Heart right ventricle (tissue), 16 donors: ENCODE measurements at regions not wholly inside any gene's neighbourhood (a gene's known extent, or its start where the extent isn't known, plus 50 kb on each side); places are given as distances from the start of the nearest gene placed in this dataset.

Experiments
- ATAC-seq, 8 donors: fragments of 200-7000 bp; cut with Tn5 transposase; one replicate each; pipeline ENCODE4 v1.9.1; 2020; ENCODE audit warnings: mild to moderate bottlenecking in 8 of 8, moderate library complexity in 8 of 8, moderate number of reproducible peaks in 1 of 8
- DNase-seq, 2 donors: peaks; one replicate each; pipeline ENCODE4 v3.0.0-alpha.2; 2020
- H3K27ac ChIP-seq, 10 donors: fragments of 200-600 bp; sonication (generic) in 2 of 10; one replicate each; pipeline versions ENCODE4 v1.5.0 to v1.8.0; 2020 to 2022; ENCODE audit warnings: mild to moderate bottlenecking in 3 of 10
- H3K27me3 ChIP-seq, 7 donors: fragments of 200-600 bp; one replicate each; pipeline ENCODE4 v1.8.0; 2021 to 2022; ENCODE audit warnings: mild to moderate bottlenecking in 2 of 7
- H3K36me3 ChIP-seq, 9 donors: fragments of 200-600 bp; sonication (generic) in 1 of 9; one replicate each; pipeline versions ENCODE4 v1.5.0 to v1.8.0; 2020 to 2022; ENCODE audit warnings: mild to moderate bottlenecking in 2 of 9
- H3K4me1 ChIP-seq, 9 donors: fragments of 200-600 bp; sonication (generic) in 1 of 9; one replicate each; pipeline versions ENCODE4 v1.5.0 to v1.8.0; 2020 to 2022; ENCODE audit warnings: mild to moderate bottlenecking in 4 of 9
- H3K4me3 ChIP-seq, 10 donors: fragments of 200-600 bp; sonication (generic) in 2 of 10; one replicate each; pipeline versions ENCODE4 v1.5.0 to v1.8.0; 2020 to 2022; ENCODE audit warnings: mild to moderate bottlenecking in 7 of 10, moderate library complexity in 2 of 10
- H3K9me3 ChIP-seq, 11 donors: fragments of 200-600 bp in 10 of 11; sonication (generic) in 2 of 11; one replicate each; pipeline versions ENCODE4 v1.5.0 to v1.8.0; 2013 to 2022; ENCODE audit warnings: mild to moderate bottlenecking in 2 of 11, control low read depth in 1 of 11, moderate library complexity in 1 of 11
- WGBS, 2 donors: extraction: QIAGEN DNeasy Blood & Tissue Kit; methylation state at CpG; one replicate each; pipeline ENCODE4 v1.1.7; 2013; ENCODE audit warnings: inconsistent platforms in 1 of 2; 5-methylcytosine and 5-hydroxymethylcytosine counted together
- intact Hi-C, 10 donors: fragments of 100-400 bp; cut with DNase I; formaldehyde crosslinking; loops; one replicate each; pipeline versions ENCODE4 v1.11.1 to v1.14.2; 2022
- TF ChIP-seq, protein P1 (sequence below), 9 donors: fragments of 200-600 bp; sonication (generic) in 2 of 9; IDR thresholded peaks; one replicate each; pipeline versions ENCODE4 v1.5.0 to v1.8.0; 2021 to 2022; ENCODE audit warnings: antibody characterized with exemption in 9 of 9, mild to moderate bottlenecking in 5 of 9, moderate library complexity in 1 of 9
- donor health status: Arrhythmogenic right ventricular cardiomyopathy.
- donor health status: ischemic (EF 13 %, LVEDD 7.1; RV severe dilation, severe dysfunction).
- donor health status: healthy with polysubstance abuse.
- donor health status: DM: no; HTN: yes; CAD: no.
- donor health status: DM: no; HTN: no; CAD: no.
- donor health status: ischemic (EF 25% LVEDD 6.9; RV normal size, moderate dysfunction).
- donor health status: ischemic (EF 25% LVEDD 5.7; RV mildly dilated, moderate dysfunction).
- donor health status: healthy.
- donor health status: DM: yes; HTN: yes; CAD: no.
- donor health status: Ischemic cardiomyopathy.
- donor health status: ischemic (EF 35%, LVEDD 5.7; RV mildly dilated, moderate dysfunction).
- donor health status: nonischemic (EF 11% LVEDD 7.7; RV severe dilation, severe dysfunction).
- donor health status: DM: yes; HTN: yes; CAD: no.
- donor health status: PGD.
- donor health status: ischemic (EF 29% LVEDD 5.4; RV normal size, mild dysfunction).
- donor health status: nonischemic (EF 23%, LVEDD 6.1; RV moderate dilation, normal function).

- ATAC-seq (no peak), DNase-seq (no peak)
- Histone ChIP-seq H3K4me3 (no peak overlapping the region), H3K27ac (no peak overlapping the region), H3K9me3 (no peaks in the 10 kb centered on the region), H3K27me3 (no peaks in the 10 kb centered on the region), H3K4me1 (peaks cover 0 to 19% (median 7%) of the 10 kb centered on the region in 9 donors), H3K36me3 (no peaks in the 10 kb centered on the region)
- intact Hi-C loops, result no loop called here
- TF ChIP-seq, protein P1, sequence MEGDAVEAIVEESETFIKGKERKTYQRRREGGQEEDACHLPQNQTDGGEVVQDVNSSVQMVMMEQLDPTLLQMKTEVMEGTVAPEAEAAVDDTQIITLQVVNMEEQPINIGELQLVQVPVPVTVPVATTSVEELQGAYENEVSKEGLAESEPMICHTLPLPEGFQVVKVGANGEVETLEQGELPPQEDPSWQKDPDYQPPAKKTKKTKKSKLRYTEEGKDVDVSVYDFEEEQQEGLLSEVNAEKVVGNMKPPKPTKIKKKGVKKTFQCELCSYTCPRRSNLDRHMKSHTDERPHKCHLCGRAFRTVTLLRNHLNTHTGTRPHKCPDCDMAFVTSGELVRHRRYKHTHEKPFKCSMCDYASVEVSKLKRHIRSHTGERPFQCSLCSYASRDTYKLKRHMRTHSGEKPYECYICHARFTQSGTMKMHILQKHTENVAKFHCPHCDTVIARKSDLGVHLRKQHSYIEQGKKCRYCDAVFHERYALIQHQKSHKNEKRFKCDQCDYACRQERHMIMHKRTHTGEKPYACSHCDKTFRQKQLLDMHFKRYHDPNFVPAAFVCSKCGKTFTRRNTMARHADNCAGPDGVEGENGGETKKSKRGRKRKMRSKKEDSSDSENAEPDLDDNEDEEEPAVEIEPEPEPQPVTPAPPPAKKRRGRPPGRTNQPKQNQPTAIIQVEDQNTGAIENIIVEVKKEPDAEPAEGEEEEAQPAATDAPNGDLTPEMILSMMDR (IDR thresholded peaks at IDR 0.05), result no peak
- 51 to 52% methylated on average over 3 of the region's 3 CpGs for WGBS, 2 donors
These were observed 852.2 kb downstream of the LRRTM4 start for GRCh38 chr2:76669966-76670465.

- DNase-seq (no peak), ATAC-seq (no peak)
- TF ChIP-seq, protein P1 (IDR thresholded peaks at IDR 0.05), result no peak
- H3K4me1 ChIP-seq, result peaks cover 0 to 19% (median 7%) of the 10 kb centered on the region in 9 donors
- no peaks in the 10 kb centered on the region for H3K27me3 ChIP-seq
- intact Hi-C loops, result no loop called here
- no peak overlapping the region for H3K4me3 ChIP-seq
- no peaks in the 10 kb centered on the region for H3K36me3 ChIP-seq
- no peak overlapping the region for H3K27ac ChIP-seq
- no peaks in the 10 kb centered on the region for H3K9me3 ChIP-seq
- WGBS, 2 donors, result 17 to 20% methylated on average over 1 of the region's 1 CpG
These were observed 853.9 kb downstream of the LRRTM4 start for GRCh38 chr2:76668279-76668678.

GRCh38 chr2:76667821-76668271 is 854.3 kb downstream of the LRRTM4 start:
- peak in 2 of 8 donors; percentile 44 to 62 for ATAC-seq
- no peak overlapping the region for H3K4me3 ChIP-seq
- 10 to 16% methylated on average over 8 of the region's 8 CpGs for WGBS, 2 donors
- H3K9me3 ChIP-seq, result no peaks in the 10 kb centered on the region
- H3K27ac ChIP-seq, result no peak overlapping the region
- DNase-seq, result no peak
- TF ChIP-seq, protein P1 (IDR thresholded peaks at IDR 0.05), result no peak
- intact Hi-C loops, result no loop called here
- no peaks in the 10 kb centered on the region for H3K36me3 ChIP-seq
- peaks cover 0 to 19% (median 7%) of the 10 kb centered on the region in 9 donors for H3K4me1 ChIP-seq
- no peaks in the 10 kb centered on the region for H3K27me3 ChIP-seq

DNA sequence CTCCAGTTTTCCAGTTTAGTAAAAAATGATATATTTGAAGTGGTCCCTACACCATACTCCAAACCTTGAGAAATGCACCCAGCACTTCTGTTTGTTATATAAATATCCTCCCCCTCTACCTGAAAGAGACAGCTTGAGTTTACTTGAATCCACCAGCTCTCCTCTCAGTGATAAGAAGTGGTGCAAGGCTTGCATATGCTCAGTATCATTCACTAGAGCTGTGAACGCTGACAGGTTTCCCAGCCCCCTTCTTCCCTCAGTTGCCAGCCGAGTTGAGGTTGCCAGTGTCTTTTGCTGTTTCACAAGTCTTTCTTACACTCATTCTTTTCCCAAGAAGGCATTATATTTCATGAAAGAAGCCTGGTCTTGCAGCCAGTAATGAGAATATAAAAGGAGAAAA is 880.0 kb downstream of the LRRTM4 start:
- peaks cover 0 to 15% (median 0%) of the 10 kb centered on the region in 9 donors for H3K4me1 ChIP-seq
- peaks cover 0 to 34% (median 11%) of the 10 kb centered on the region in 11 donors for H3K9me3 ChIP-seq
- H3K27ac ChIP-seq, result peak overlapping the region in 4 of 10 donors; percentile 27 to 66 (median 58)
- WGBS, 2 donors, result 2 to 3% methylated on average over 2 of the region's 2 CpGs
- intact Hi-C loops, result no loop called here
- TF ChIP-seq, protein P1 (IDR thresholded peaks at IDR 0.05), result no peak
- H3K4me3 ChIP-seq, result no peak overlapping the region
- no peaks in the 10 kb centered on the region for H3K27me3 ChIP-seq
- peak; percentile 61 to 91 (median 78) for ATAC-seq
- H3K36me3 ChIP-seq, result no peaks in the 10 kb centered on the region
- DNase-seq, result peak in 1 of 2 donors; percentile 45
